ENCODE measurements at regions not wholly inside any gene's neighbourhood (a gene's known extent, or its start where the extent isn't known, plus 50 kb on each side); places are given as distances from the start of the nearest gene placed in this dataset.

- TF ChIP-seq CTCF (IDR thresholded peaks at IDR 0.05) (no peak), POLR2A (IDR thresholded peaks at IDR 0.05) (no peak)
These were observed 63.5 kb upstream of the C1GALT1 start for GRCh38 chr7:7118822-7119221.
